ENCODE measurements at regions not wholly inside any gene's neighbourhood (a gene's known extent, or its start where the extent isn't known, plus 50 kb on each side); places are given as distances from the start of the nearest gene placed in this dataset.

DNA sequence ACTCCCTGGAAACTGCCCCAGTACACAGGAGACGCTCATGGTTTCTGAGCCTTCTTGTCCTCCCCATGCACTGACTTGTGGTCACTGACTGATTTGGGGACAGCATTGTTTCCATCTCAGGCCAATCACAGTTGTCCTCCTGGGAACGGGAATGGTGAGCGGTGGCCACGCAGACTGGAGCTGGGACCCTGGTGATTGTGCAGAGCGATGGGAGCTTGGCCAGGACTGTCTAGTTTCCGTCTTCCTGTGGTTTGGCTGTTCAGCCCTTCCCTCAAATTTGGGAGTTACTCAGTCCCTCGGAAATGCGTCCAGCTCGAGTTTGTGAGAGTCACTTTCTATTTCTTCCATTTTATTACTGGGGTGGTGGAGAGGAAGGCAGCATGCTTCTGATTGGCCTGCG, 250.9 kb downstream of the ACTR3B start:
- no peaks in the 10 kb centered on the region for H3K4me1 ChIP-seq (ENCODE audit: insufficient read depth, low read length, poor library complexity, severe bottlenecking)
- no TSS peak for BruUV-seq (replicated peaks)
- H3K4me3 ChIP-seq (ENCODE audit: low read depth, low read length, poor library complexity, severe bottlenecking) = no peak overlapping the region
- TF ChIP-seq EZH2 (IDR thresholded peaks at IDR 0.05; ENCODE audit: borderline replicate concordance, low read depth, low read length, poor library complexity, severe bottlenecking) = no peak
- no peak for TF ChIP-seq CTCF (conservative IDR thresholded peaks at IDR 0.05; ENCODE audit: low read depth, low read length)
- intact Hi-C loops (cut with micrococcal nuclease; ENCODE audit: unreplicated experiment) = no loop called here
- H3K9me3 ChIP-seq (ENCODE audit: low read depth, low read length, poor library complexity, severe bottlenecking) = no peaks in the 10 kb centered on the region
- H3K27ac ChIP-seq (ENCODE audit: low read depth, low read length, poor library complexity, severe bottlenecking) = no peak overlapping the region
- H3K27me3 ChIP-seq (replicated peaks; ENCODE audit: insufficient read depth, low read depth, low read length, poor library complexity) = peaks cover 29% of the 10 kb centered on the region
- CTCF ChIA-PET = no interaction called here
- POLR2A ChIA-PET (ENCODE audit: low non-redundant PET) = no interaction called here
- DNase-seq (ENCODE audit: low spot score) = no peak
- no peaks in the 10 kb centered on the region for H3K36me3 ChIP-seq (ENCODE audit: insufficient read depth, low read length, poor library complexity, severe bottlenecking)

DNA sequence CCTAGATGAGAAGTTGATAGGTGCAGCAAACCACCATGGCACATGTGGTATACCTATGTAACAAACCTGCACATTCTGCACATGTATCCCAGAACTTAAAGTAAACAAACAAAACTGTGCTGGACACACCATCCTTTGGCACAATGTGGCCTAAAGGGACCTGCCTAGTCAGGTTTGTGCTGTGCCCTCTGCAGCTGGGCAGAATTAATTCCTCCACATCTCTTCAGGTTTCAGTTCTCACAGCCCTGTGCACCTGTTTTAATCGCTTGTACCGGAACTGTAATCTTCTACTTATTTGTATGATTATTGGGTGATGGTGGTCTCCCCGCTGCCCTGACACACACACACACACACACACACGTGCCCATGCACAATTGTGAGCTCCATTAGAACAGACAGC, 252.7 kb downstream of the ACTR3B start:
- no peaks in the 10 kb centered on the region for H3K9me3 ChIP-seq (ENCODE audit: low read depth, low read length, poor library complexity, severe bottlenecking)
- H3K27ac ChIP-seq (ENCODE audit: low read depth, low read length, poor library complexity, severe bottlenecking) = no peak overlapping the region
- TF ChIP-seq CTCF (conservative IDR thresholded peaks at IDR 0.05; ENCODE audit: low read depth, low read length) (no peak), EZH2 (IDR thresholded peaks at IDR 0.05; ENCODE audit: borderline replicate concordance, low read depth, low read length, poor library complexity, severe bottlenecking) (no peak)
- H3K4me1 ChIP-seq (ENCODE audit: insufficient read depth, low read length, poor library complexity, severe bottlenecking) = no peaks in the 10 kb centered on the region
- no TSS peak for BruUV-seq (replicated peaks)
- no peak overlapping the region for H3K4me3 ChIP-seq (ENCODE audit: low read depth, low read length, poor library complexity, severe bottlenecking)
- POLR2A ChIA-PET (ENCODE audit: low non-redundant PET) = no interaction called here
- DNase-seq (ENCODE audit: low spot score) = no peak
- H3K27me3 ChIP-seq (replicated peaks; ENCODE audit: insufficient read depth, low read depth, low read length, poor library complexity) = peaks cover 47% of the 10 kb centered on the region
- CTCF ChIA-PET = no interaction called here
- intact Hi-C loops (cut with micrococcal nuclease; ENCODE audit: unreplicated experiment) = no loop called here
- H3K36me3 ChIP-seq (ENCODE audit: insufficient read depth, low read length, poor library complexity, severe bottlenecking) = no peaks in the 10 kb centered on the region

- no peaks in the 10 kb centered on the region for H3K4me1 ChIP-seq (ENCODE audit: insufficient read depth, low read length, poor library complexity, severe bottlenecking)
- DNase-seq (ENCODE audit: low spot score) = no peak
- H3K27ac ChIP-seq (ENCODE audit: low read depth, low read length, poor library complexity, severe bottlenecking) = no peak overlapping the region
- ChIA-PET POLR2A (ENCODE audit: low non-redundant PET) (no interaction called here), CTCF (no interaction called here)
- H3K4me3 ChIP-seq (ENCODE audit: low read depth, low read length, poor library complexity, severe bottlenecking) = no peak overlapping the region
- peaks cover 50% of the 10 kb centered on the region for H3K27me3 ChIP-seq (replicated peaks; ENCODE audit: insufficient read depth, low read depth, low read length, poor library complexity)
- TF ChIP-seq CTCF (conservative IDR thresholded peaks at IDR 0.05; ENCODE audit: low read depth, low read length) = no peak
- no peak for TF ChIP-seq EZH2 (IDR thresholded peaks at IDR 0.05; ENCODE audit: borderline replicate concordance, low read depth, low read length, poor library complexity, severe bottlenecking)
- no peaks in the 10 kb centered on the region for H3K36me3 ChIP-seq (ENCODE audit: insufficient read depth, low read length, poor library complexity, severe bottlenecking)
- H3K9me3 ChIP-seq (ENCODE audit: low read depth, low read length, poor library complexity, severe bottlenecking) = no peaks in the 10 kb centered on the region
- no TSS peak for BruUV-seq (replicated peaks)
- intact Hi-C loops (cut with micrococcal nuclease; ENCODE audit: unreplicated experiment) = no loop called here
Observed at GRCh38 chr7:153017223-153017622, 257.7 kb downstream of the ACTR3B start.

Measured in A673 (cell line).